ENCODE measurements at regions not wholly inside any gene's neighbourhood (a gene's known extent, or its start where the extent isn't known, plus 50 kb on each side); places are given as distances from the start of the nearest gene placed in this dataset.

DNA sequence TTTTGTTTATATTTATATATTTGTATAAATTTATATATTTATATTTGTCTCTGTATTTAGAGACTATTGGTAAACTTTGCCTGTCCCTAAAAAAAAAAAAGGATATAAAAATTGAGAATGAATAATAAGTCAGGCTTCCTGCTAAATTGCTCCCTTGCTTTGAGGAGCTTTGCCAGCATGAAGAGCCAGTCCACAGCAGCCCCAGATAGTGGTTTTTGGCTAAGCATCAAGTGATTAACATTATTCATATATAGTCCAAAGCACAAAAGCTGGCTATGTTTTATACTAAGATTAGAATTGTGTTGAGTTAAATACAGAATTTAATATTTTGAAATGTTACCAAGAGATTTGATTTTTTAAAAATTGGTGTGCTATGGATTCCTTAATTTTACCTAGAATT lies 264.9 kb upstream of the FERD3L start:
- TF ChIP-seq CTCF (IDR thresholded peaks at IDR 0.05) (no peak), ELF4 (CRISPR knock-in tag; IDR thresholded peaks at IDR 0.05; ENCODE audit: low read depth) (no peak)
